SK-N-SH treated with all-trans-retinoic acid at 6 μM for 48 hours (cell line): ENCODE measurements at regions not wholly inside any gene's neighbourhood (a gene's known extent, or its start where the extent isn't known, plus 50 kb on each side); places are given as distances from the start of the nearest gene placed in this dataset.

Experiments
- ARNTL ChIP-seq: fragments of 450-650 bp; formaldehyde crosslinking; IDR thresholded peaks from 2 replicates; pipeline ENCODE4 v1.5.0; 2020; ENCODE audit warnings: low read depth, mild to moderate bottlenecking, moderate library complexity, borderline replicate concordance
- CREB5 ChIP-seq: fragments of 250-450 bp; sonication (Bioruptor Pico); IDR thresholded peaks from 2 replicates; pipeline ENCODE4 v1.5.1; 2020; ENCODE audit warnings: low read depth, mild to moderate bottlenecking, moderate library complexity
- OSR1 ChIP-seq: fragments of 250-450 bp; sonication (Bioruptor Pico); IDR thresholded peaks from 2 replicates; pipeline ENCODE4 v1.8.0; 2022; ENCODE audit warnings: moderate library complexity, mild to moderate bottlenecking, inconsistent platforms
- SNAI2 ChIP-seq: fragments of 250-450 bp; sonication (Bioruptor Pico); IDR thresholded peaks from 2 replicates; pipeline ENCODE4 v1.5.0; 2020; ENCODE audit warnings: mild to moderate bottlenecking, moderate library complexity
- ZFP30 ChIP-seq: fragments of 450-650 bp; formaldehyde crosslinking; IDR thresholded peaks from 2 replicates; pipeline ENCODE4 v1.5.0; 2022; ENCODE audit warnings: mild to moderate bottlenecking, moderate library complexity
- ZNF565 ChIP-seq: fragments of 450-650 bp; formaldehyde crosslinking; conservative IDR thresholded peaks from 2 replicates; pipeline ENCODE4 v1.5.0; 2020; ENCODE audit warnings: low read depth, mild to moderate bottlenecking, moderate library complexity
- ZNF70 ChIP-seq: fragments of 450-650 bp; formaldehyde crosslinking; IDR thresholded peaks from 2 replicates; pipeline ENCODE4 v1.5.0; 2020; ENCODE audit warnings: mild to moderate bottlenecking, moderate library complexity

GRCh38 chr1:47709872-47710231 lies 272.0 kb downstream of the FOXD2 start:
- TF ChIP-seq ZFP30 (CRISPR knock-in tag): no peak
- TF ChIP-seq OSR1 (CRISPR knock-in tag): no peak
- TF ChIP-seq ZNF70 (CRISPR knock-in tag): no peak
- TF ChIP-seq CREB5 (CRISPR knock-in tag): no peak
- no peak for TF ChIP-seq ARNTL
- no peak for TF ChIP-seq ZNF565 (CRISPR knock-in tag)
- TF ChIP-seq SNAI2 (CRISPR knock-in tag): no peak
